GM18951 (cell line): ENCODE measurements at regions not wholly inside any gene's neighbourhood (a gene's known extent, or its start where the extent isn't known, plus 50 kb on each side); places are given as distances from the start of the nearest gene placed in this dataset.
"Not testable (repeated sequence)": the region's sequence is repeated elsewhere in the genome, so short reads cannot be mapped to it uniquely, and the experiment has no call there.

Source experiments
- POLR2A ChIP-seq: IDR thresholded peaks from 4 replicates; pipeline ENCODE4 v1.6.1; 2011; ENCODE audit warnings: mild to moderate bottlenecking; ENCODE audit not compliant: insufficient read length, insufficient read depth; ENCODE audit errors: extremely low read depth
- in situ Hi-C: fragments of 300-500 bp; cut with MboI; formaldehyde crosslinking; loops from one replicate; pipeline ENCODE4 v1.12.0; 2022; ENCODE audit warnings: low sequenced_read_pairs, mixed read lengths, inconsistent platforms; ENCODE audit not compliant: unreplicated experiment

GRCh38 chr6:169088762-169089161, 164.9 kb downstream of the THBS2 start:
- no peak for TF ChIP-seq POLR2A
- in situ Hi-C loops: no loop called here

GRCh38 chr6:169087443-169088041, 166.1 kb downstream of the THBS2 start:
- in situ Hi-C loops: no loop called here
- TF ChIP-seq POLR2A: no peak

DNA sequence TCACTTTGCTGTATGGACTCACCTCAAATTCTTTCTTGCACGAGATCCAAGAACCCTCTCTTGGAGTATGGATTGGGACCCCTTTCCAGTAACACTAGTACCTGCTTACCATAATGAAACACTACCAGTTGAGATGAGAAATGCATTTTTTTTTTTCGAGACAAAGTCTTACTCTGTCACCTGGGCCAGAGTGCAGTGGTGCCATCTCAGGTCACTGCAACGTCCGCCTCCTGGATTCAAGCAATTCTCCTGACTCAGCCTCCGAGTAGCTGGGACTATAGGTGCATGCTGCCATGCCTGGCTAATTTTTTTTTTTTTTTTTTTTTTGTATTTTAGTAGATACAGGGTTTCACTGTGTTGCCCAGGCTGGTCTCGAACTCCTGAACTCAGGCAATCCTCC, 167.0 kb downstream of the THBS2 start:
- in situ Hi-C loops: not testable (repeated sequence)

DNA sequence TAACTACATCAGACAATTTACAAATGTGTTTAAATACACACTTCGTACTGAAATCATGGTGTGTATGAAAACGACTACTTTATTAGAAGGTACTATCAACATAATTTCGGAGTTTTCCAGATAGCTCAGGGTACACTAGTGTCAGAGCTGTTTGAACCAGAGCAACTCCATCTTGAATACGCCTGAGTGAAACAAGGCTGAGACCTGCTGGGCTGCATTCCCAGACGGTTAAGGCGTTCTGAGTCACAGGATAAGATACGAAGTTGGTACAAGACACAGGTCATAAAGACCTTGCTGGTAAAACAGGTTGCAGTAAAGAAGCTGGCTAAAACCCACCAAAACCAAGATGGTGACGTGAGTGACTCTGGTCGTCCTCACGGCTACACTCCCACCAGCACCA, 167.6 kb downstream of the THBS2 start:
- in situ Hi-C loops: no loop called here
- no peak for TF ChIP-seq POLR2A

DNA sequence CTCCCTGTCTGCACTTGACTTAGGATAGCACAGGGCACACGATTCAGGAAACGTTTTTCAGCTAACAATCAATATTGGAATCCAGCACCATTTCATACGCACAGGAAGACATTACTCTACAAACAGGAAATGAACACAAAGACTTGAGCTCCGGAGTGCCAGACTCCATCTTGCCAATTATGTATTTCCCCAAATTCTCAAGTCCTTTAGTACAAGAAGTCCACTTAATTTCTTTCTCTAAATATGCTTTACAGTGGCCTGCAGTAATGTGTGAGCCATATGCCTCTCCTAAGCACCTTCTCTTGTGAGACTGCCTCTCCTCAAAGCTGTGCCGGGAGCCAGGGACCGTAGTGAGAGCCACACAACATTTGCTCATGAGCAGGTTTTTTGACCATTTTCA, 168.2 kb downstream of the THBS2 start:
- in situ Hi-C loops: no loop called here
- no peak for TF ChIP-seq POLR2A

DNA sequence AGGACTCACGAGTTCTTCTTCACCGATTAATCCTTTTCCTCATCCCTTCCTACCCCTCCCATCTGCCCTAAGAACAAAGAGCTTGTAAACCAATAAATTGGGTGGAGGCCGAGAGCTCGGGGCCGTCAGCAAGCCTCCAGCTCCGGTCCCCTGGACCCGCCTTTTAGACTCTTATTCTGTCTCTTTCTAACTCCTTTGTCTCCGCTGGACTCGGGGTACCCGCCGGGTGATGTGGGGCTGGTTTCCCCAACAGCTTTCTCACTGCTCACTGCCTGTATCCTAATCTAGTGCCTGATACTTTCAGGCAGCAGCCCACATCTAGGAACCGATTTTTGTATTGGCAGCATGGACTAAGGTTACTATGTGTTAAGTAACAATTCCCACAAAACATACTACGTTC, 169.1 kb downstream of the THBS2 start:
- in situ Hi-C loops: not testable (repeated sequence)

- TF ChIP-seq POLR2A: no peak
- in situ Hi-C loops: no loop called here
Observed at GRCh38 chr6:169084067-169084466, 169.6 kb downstream of the THBS2 start.

DNA sequence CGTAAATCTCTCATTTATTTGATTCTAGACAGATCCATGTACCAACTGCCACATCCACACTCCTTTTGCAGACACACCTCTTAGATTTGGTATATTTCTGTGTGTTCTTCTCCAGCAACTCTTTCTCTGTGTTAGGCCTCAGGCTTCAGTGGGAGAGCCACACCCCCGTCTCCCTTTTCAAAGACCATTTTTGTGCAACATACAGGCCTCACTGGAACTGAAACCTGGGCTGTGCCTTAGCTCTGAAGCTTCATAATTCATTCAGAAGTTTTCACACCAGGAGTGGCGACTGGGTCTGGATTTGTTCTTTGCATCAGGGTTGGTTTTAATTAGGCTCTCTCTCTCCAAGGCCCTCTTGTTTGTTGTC, 170.2 kb downstream of the THBS2 start:
- no peak for TF ChIP-seq POLR2A
- in situ Hi-C loops: no loop called here

- no peak for TF ChIP-seq POLR2A
- in situ Hi-C loops: no loop called here
Observed at GRCh38 chr6:169082817-169083507, 170.7 kb downstream of the THBS2 start.

DNA sequence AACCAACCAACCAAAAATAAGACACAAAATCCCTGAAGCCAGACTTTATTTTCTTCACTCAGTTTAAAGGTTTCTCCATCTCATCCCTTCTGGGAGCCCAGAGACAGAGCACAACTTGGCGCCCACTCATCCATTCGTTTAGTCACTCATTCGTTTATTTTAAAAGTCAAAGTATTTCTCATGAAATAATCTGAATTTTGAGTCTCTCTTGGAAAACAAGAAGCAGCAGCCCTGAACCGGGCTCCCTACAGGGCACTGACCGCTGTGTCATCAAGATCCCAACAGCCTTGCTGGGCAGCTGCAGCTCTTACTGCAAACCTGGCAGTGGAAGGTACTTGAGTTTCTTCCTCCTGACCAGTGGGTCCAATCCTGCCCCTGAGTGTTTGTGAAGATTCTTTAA, 171.6 kb downstream of the THBS2 start:
- in situ Hi-C loops: no loop called here
- no peak for TF ChIP-seq POLR2A

DNA sequence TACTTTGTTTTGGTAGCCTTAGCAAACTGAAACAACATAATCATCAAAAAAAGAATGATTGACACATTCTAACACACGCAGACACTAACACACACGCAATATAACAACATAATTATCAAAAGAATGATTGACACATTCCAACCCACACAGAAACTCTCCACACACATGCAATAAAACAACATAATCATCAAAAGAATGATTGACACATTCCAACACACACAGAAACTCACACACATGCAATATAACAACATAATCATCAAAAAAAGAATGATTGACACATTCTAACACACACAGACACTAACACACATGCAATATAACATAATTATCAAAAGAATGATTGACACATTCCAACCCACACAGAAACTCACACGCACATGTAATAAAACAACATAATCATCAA, 172.4 kb downstream of the THBS2 start:
- in situ Hi-C loops: no loop called here
- no peak for TF ChIP-seq POLR2A

DNA sequence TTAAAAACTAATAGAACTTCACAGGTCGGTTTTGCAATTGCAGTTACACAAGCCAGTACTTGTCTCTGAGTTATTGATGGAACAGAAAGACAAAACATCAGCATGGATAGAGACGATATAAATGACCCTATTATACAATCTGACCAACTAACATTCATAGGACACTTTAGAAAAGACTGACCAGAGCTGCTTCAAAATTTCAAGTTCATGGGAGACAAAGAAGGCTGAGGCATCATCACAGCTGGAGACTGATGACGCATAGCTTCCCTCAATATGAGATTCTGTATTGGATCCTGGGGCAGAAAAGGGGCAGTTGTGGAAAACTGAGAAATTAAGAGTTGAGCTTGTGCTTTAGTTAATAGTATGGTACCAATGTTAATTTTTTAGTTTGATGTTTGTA, 174.0 kb downstream of the THBS2 start:
- in situ Hi-C loops: no loop called here
- no peak for TF ChIP-seq POLR2A

GRCh38 chr6:169078399-169079145, 175.1 kb downstream of the THBS2 start:
- in situ Hi-C loops: no loop called here
- no peak for TF ChIP-seq POLR2A
